ENCODE measurements at regions not wholly inside any gene's neighbourhood (a gene's known extent, or its start where the extent isn't known, plus 50 kb on each side); places are given as distances from the start of the nearest gene placed in this dataset.
"Not testable (repeated sequence)": the region's sequence is repeated elsewhere in the genome, so short reads cannot be mapped to it uniquely, and the experiment has no call there.

GRCh38 chr4:167908816-167909215 lies 183.5 kb upstream of the ANXA10 start:
- Histone ChIP-seq H3K9me3 (ENCODE audit: control insufficient read depth in 2 of 2, insufficient read depth in 1 of 2, low read depth in 1 of 2, low read length in 1 of 2) (no peaks in the 10 kb centered on the region), H3K4me3 (ENCODE audit: low read depth in 1 of 3, low read length in 3 of 3) (no peak overlapping the region), H3K36me3 (ENCODE audit: control insufficient read depth in 3 of 3, insufficient read depth in 2 of 3, low read depth in 1 of 3, low read length in 3 of 3) (no peaks in the 10 kb centered on the region), H3K27ac (ENCODE audit: low read depth in 1 of 3, low read length in 2 of 3) (no peak overlapping the region), H3K4me1 (ENCODE audit: control insufficient read depth in 3 of 3, insufficient read depth in 2 of 3, low read depth in 1 of 3, low read length in 2 of 3) (no peaks in the 10 kb centered on the region), H3K27me3 (ENCODE audit: control insufficient read depth in 3 of 3, insufficient read depth in 3 of 3, low read length in 3 of 3) (no peaks in the 10 kb centered on the region)
- FAIRE-seq (no peak), DNase-seq (no peak)

- H3K9me3 ChIP-seq (ENCODE audit: control insufficient read depth in 2 of 2, insufficient read depth in 1 of 2, low read depth in 1 of 2, low read length in 1 of 2); FAIRE-seq; H3K4me1 ChIP-seq (ENCODE audit: control insufficient read depth in 3 of 3, insufficient read depth in 2 of 3, low read depth in 1 of 3, low read length in 2 of 3); H3K27ac ChIP-seq (ENCODE audit: low read depth in 1 of 3, low read length in 2 of 3); H3K36me3 ChIP-seq (ENCODE audit: control insufficient read depth in 3 of 3, insufficient read depth in 2 of 3, low read depth in 1 of 3, low read length in 3 of 3); H3K4me3 ChIP-seq (ENCODE audit: low read depth in 1 of 3, low read length in 3 of 3); H3K27me3 ChIP-seq (ENCODE audit: control insufficient read depth in 3 of 3, insufficient read depth in 3 of 3, low read length in 3 of 3); DNase-seq: not testable (repeated sequence)
- WGBS, 3 donors, result 83 to 92% (median 84%) methylated on average over 3 of the region's 3 CpGs
Measured at GRCh38 chr4:167912535-167912934, 179.8 kb upstream of the ANXA10 start.

- Histone ChIP-seq H3K27me3 (ENCODE audit: control insufficient read depth in 3 of 3, insufficient read depth in 3 of 3, low read length in 3 of 3) (no peaks in the 10 kb centered on the region), H3K36me3 (ENCODE audit: control insufficient read depth in 3 of 3, insufficient read depth in 2 of 3, low read depth in 1 of 3, low read length in 3 of 3) (no peaks in the 10 kb centered on the region), H3K4me1 (ENCODE audit: control insufficient read depth in 3 of 3, insufficient read depth in 2 of 3, low read depth in 1 of 3, low read length in 2 of 3) (no peaks in the 10 kb centered on the region), H3K4me3 (ENCODE audit: low read depth in 1 of 3, low read length in 3 of 3) (no peak overlapping the region), H3K27ac (ENCODE audit: low read depth in 1 of 3, low read length in 2 of 3) (no peak overlapping the region), H3K9me3 (ENCODE audit: control insufficient read depth in 2 of 2, insufficient read depth in 1 of 2, low read depth in 1 of 2, low read length in 1 of 2) (peaks cover 0 to 14% of the 10 kb centered on the region in 2 donors)
- FAIRE-seq (no peak), DNase-seq (no peak)
- 47 to 77% (median 65%) methylated on average over 1 of the region's 1 CpG for WGBS, 3 donors
Measured at GRCh38 chr4:167918077-167918476, 174.3 kb upstream of the ANXA10 start.

GRCh38 chr4:167930166-167930565 lies 162.2 kb upstream of the ANXA10 start:
- H3K4me1 ChIP-seq (ENCODE audit: control insufficient read depth in 3 of 3, insufficient read depth in 2 of 3, low read depth in 1 of 3, low read length in 2 of 3), result no peaks in the 10 kb centered on the region
- H3K36me3 ChIP-seq (ENCODE audit: control insufficient read depth in 3 of 3, insufficient read depth in 2 of 3, low read depth in 1 of 3, low read length in 3 of 3), result no peaks in the 10 kb centered on the region
- H3K9me3 ChIP-seq (ENCODE audit: control insufficient read depth in 2 of 2, insufficient read depth in 1 of 2, low read depth in 1 of 2, low read length in 1 of 2), result no peaks in the 10 kb centered on the region
- WGBS, 3 donors, result 35 to 57% (median 37%) methylated on average over 1 of the region's 1 CpG
- FAIRE-seq, result no peak
- H3K27me3 ChIP-seq (ENCODE audit: control insufficient read depth in 3 of 3, insufficient read depth in 3 of 3, low read length in 3 of 3), result no peaks in the 10 kb centered on the region
- DNase-seq, result no peak
- no peak overlapping the region for H3K4me3 ChIP-seq (ENCODE audit: low read depth in 1 of 3, low read length in 3 of 3)
- no peak overlapping the region for H3K27ac ChIP-seq (ENCODE audit: low read depth in 1 of 3, low read length in 2 of 3)

- H3K9me3 ChIP-seq (ENCODE audit: control insufficient read depth in 2 of 2, insufficient read depth in 1 of 2, low read depth in 1 of 2, low read length in 1 of 2), result no peaks in the 10 kb centered on the region
- H3K4me1 ChIP-seq (ENCODE audit: control insufficient read depth in 3 of 3, insufficient read depth in 2 of 3, low read depth in 1 of 3, low read length in 2 of 3), result no peaks in the 10 kb centered on the region
- no peak overlapping the region for H3K4me3 ChIP-seq (ENCODE audit: low read depth in 1 of 3, low read length in 3 of 3)
- H3K27ac ChIP-seq (ENCODE audit: low read depth in 1 of 3, low read length in 2 of 3), result no peak overlapping the region
- FAIRE-seq (no peak), DNase-seq (no peak)
- no peaks in the 10 kb centered on the region for H3K36me3 ChIP-seq (ENCODE audit: control insufficient read depth in 3 of 3, insufficient read depth in 2 of 3, low read depth in 1 of 3, low read length in 3 of 3)
- no peaks in the 10 kb centered on the region for H3K27me3 ChIP-seq (ENCODE audit: control insufficient read depth in 3 of 3, insufficient read depth in 3 of 3, low read length in 3 of 3)
- 55 to 69% (median 64%) methylated on average over 4 of the region's 4 CpGs for WGBS, 3 donors
Measured at GRCh38 chr4:167934216-167934615, 158.1 kb upstream of the ANXA10 start.

GRCh38 chr4:167939863-167940616 lies 152.3 kb upstream of the ANXA10 start:
- WGBS, 3 donors, result 56 to 75% (median 63%) methylated on average over 10 of the region's 10 CpGs
- Histone ChIP-seq H3K4me1 (ENCODE audit: control insufficient read depth in 3 of 3, insufficient read depth in 2 of 3, low read depth in 1 of 3, low read length in 2 of 3) (no peaks in the 10 kb centered on the region), H3K36me3 (ENCODE audit: control insufficient read depth in 3 of 3, insufficient read depth in 2 of 3, low read depth in 1 of 3, low read length in 3 of 3) (no peaks in the 10 kb centered on the region), H3K27ac (ENCODE audit: low read depth in 1 of 3, low read length in 2 of 3) (no peak overlapping the region), H3K27me3 (ENCODE audit: control insufficient read depth in 3 of 3, insufficient read depth in 3 of 3, low read length in 3 of 3) (no peaks in the 10 kb centered on the region), H3K4me3 (ENCODE audit: low read depth in 1 of 3, low read length in 3 of 3) (no peak overlapping the region), H3K9me3 (ENCODE audit: control insufficient read depth in 2 of 2, insufficient read depth in 1 of 2, low read depth in 1 of 2, low read length in 1 of 2) (no peaks in the 10 kb centered on the region)
- FAIRE-seq (no peak), DNase-seq (no peak)

GRCh38 chr4:167943872-167944505 lies 148.3 kb upstream of the ANXA10 start:
- FAIRE-seq, result no peak
- H3K4me3 ChIP-seq (ENCODE audit: low read depth in 1 of 3, low read length in 3 of 3), result no peak overlapping the region
- 38 to 47% (median 43%) methylated on average over 3 of the region's 3 CpGs for WGBS, 3 donors

GRCh38 chr4:167944721-167945120 lies 147.6 kb upstream of the ANXA10 start:
- FAIRE-seq, result no peak
- no peak overlapping the region for H3K4me3 ChIP-seq (ENCODE audit: low read depth in 1 of 3, low read length in 3 of 3)
- H3K27ac ChIP-seq (ENCODE audit: low read depth in 1 of 3, low read length in 2 of 3), result no peak overlapping the region
- no peaks in the 10 kb centered on the region for H3K36me3 ChIP-seq (ENCODE audit: control insufficient read depth in 3 of 3, insufficient read depth in 2 of 3, low read depth in 1 of 3, low read length in 3 of 3)
- H3K27me3 ChIP-seq (ENCODE audit: control insufficient read depth in 3 of 3, insufficient read depth in 3 of 3, low read length in 3 of 3), result no peaks in the 10 kb centered on the region
- no peaks in the 10 kb centered on the region for H3K4me1 ChIP-seq (ENCODE audit: control insufficient read depth in 3 of 3, insufficient read depth in 2 of 3, low read depth in 1 of 3, low read length in 2 of 3)
- no peak for DNase-seq
- H3K9me3 ChIP-seq (ENCODE audit: control insufficient read depth in 2 of 2, insufficient read depth in 1 of 2, low read depth in 1 of 2, low read length in 1 of 2), result no peaks in the 10 kb centered on the region
- 70 to 78% (median 76%) methylated on average over 2 of the region's 2 CpGs for WGBS, 3 donors

More at GRCh38 chr4:167943872-167944505, 148.3 kb upstream of the ANXA10 start:
- H3K27me3 ChIP-seq (ENCODE audit: control insufficient read depth in 3 of 3, insufficient read depth in 3 of 3, low read length in 3 of 3), result no peaks in the 10 kb centered on the region
- no peaks in the 10 kb centered on the region for H3K9me3 ChIP-seq (ENCODE audit: control insufficient read depth in 2 of 2, insufficient read depth in 1 of 2, low read depth in 1 of 2, low read length in 1 of 2)
- H3K4me1 ChIP-seq (ENCODE audit: control insufficient read depth in 3 of 3, insufficient read depth in 2 of 3, low read depth in 1 of 3, low read length in 2 of 3), result no peaks in the 10 kb centered on the region
- DNase-seq, result no peak
- H3K27ac ChIP-seq (ENCODE audit: low read depth in 1 of 3, low read length in 2 of 3), result no peak overlapping the region
- no peaks in the 10 kb centered on the region for H3K36me3 ChIP-seq (ENCODE audit: control insufficient read depth in 3 of 3, insufficient read depth in 2 of 3, low read depth in 1 of 3, low read length in 3 of 3)

Measured in small intestine (tissue), 7 donors.